ENCODE measurements at regions not wholly inside any gene's neighbourhood (a gene's known extent, or its start where the extent isn't known, plus 50 kb on each side); places are given as distances from the start of the nearest gene placed in this dataset.

DNA sequence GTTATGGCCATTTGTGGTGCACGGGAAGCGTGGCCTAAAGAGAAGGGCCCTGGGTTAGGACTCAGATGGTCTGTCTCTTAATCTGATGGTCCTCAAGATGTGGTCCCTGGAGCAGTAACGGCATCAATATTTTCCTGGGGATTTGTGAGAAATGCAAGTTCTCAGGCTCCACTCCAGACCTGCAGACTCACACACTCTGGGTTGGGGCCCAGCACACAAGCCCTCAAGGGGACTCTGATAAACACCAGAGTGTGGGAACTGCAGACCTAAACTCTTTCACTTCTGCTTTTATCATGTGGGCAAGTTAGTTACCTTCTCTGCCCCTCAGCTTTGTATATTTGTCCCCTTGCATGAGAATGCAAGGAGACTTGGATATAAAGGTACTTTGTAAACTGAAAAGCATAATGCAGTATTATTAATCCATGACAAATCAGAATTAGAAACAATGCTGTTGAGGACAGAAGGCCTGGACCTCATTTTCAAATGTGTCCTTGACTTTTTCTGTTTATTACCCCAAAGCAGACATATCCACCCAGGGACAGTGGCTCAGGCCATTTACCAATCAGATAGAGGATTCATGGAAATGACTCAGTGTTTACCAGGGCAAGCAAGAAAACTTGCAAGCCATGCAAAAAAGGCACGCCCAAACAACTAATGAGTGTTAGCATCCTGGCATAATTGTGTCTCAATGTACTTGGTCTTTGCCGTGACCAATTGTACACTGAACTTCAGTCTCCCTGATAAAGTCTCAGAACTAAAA lies 157.0 kb downstream of the ASCL1 start (continued):
- TF ChIP-seq, protein P1, sequence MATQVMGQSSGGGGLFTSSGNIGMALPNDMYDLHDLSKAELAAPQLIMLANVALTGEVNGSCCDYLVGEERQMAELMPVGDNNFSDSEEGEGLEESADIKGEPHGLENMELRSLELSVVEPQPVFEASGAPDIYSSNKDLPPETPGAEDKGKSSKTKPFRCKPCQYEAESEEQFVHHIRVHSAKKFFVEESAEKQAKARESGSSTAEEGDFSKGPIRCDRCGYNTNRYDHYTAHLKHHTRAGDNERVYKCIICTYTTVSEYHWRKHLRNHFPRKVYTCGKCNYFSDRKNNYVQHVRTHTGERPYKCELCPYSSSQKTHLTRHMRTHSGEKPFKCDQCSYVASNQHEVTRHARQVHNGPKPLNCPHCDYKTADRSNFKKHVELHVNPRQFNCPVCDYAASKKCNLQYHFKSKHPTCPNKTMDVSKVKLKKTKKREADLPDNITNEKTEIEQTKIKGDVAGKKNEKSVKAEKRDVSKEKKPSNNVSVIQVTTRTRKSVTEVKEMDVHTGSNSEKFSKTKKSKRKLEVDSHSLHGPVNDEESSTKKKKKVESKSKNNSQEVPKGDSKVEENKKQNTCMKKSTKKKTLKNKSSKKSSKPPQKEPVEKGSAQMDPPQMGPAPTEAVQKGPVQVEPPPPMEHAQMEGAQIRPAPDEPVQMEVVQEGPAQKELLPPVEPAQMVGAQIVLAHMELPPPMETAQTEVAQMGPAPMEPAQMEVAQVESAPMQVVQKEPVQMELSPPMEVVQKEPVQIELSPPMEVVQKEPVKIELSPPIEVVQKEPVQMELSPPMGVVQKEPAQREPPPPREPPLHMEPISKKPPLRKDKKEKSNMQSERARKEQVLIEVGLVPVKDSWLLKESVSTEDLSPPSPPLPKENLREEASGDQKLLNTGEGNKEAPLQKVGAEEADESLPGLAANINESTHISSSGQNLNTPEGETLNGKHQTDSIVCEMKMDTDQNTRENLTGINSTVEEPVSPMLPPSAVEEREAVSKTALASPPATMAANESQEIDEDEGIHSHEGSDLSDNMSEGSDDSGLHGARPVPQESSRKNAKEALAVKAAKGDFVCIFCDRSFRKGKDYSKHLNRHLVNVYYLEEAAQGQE (IDR thresholded peaks at IDR 0.05; ENCODE audit: low read depth) = no peak
- no peak for TF ChIP-seq RAD21 (IDR thresholded peaks at IDR 0.05; ENCODE audit: low read depth)
- no peak for TF ChIP-seq JUND (IDR thresholded peaks at IDR 0.05)
- no peak for TF ChIP-seq YY1 (IDR thresholded peaks at IDR 0.05; ENCODE audit: extremely low read depth, insufficient replicate concordance, low read depth, low read length)
- no peak for TF ChIP-seq ATF3 (IDR thresholded peaks at IDR 0.05)
- TF ChIP-seq EGR1 (IDR thresholded peaks at IDR 0.05; ENCODE audit: low read depth) = no peak

DNA sequence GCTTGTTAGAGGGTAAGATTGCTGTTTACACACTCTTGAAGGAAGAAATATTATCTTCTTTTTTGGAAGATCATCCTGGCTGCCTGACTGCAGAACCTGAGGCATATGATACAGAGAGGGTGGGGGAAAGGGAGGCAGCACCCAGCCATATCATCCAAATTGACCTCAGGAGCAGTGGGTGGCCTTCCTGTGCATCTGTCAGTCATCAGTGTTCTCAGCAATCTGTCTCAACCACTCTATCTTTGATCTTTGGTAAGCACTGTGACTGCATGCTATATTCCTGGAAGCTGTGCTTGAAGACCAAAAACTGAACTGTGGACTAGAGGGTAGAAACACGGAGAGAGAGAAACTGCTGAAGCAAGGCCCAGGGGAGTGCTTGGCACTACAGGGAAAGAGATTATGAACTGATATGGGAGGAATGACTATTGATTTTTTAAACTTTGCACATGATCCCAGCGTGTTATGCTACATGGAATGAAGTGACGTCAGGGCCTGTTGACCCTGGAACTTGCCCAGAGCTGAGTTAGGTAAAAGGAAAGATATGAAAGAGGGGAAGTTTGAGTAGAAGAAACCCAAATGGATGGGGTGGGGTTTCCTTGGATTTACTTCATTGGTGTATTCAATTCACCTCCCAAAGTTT lies 171.5 kb downstream of the ASCL1 start:
- no peaks in the 10 kb centered on the region for H3K9me2 ChIP-seq (ENCODE audit: insufficient read depth)
- CTCF ChIA-PET = no interaction called here
- no peaks in the 10 kb centered on the region for H3K79me2 ChIP-seq (ENCODE audit: insufficient read depth, low read length)
- intact Hi-C loops (cut with micrococcal nuclease) = no loop called here
- TF ChIP-seq JUND (IDR thresholded peaks at IDR 0.05) (no peak), SRF (IDR thresholded peaks at IDR 0.05; ENCODE audit: low read depth) (no peak), RAD21 (IDR thresholded peaks at IDR 0.05; ENCODE audit: low read depth) (no peak), SP1 (IDR thresholded peaks at IDR 0.05; ENCODE audit: low read depth) (no peak), POLR2AphosphoS5 (IDR thresholded peaks at IDR 0.05; ENCODE audit: low read depth, low read length) (no peak), YY1 (IDR thresholded peaks at IDR 0.05; ENCODE audit: extremely low read depth, insufficient replicate concordance, low read depth, low read length) (no peak), EZH2 (IDR thresholded peaks at IDR 0.05) (no peak), ZFX (IDR thresholded peaks at IDR 0.05) (no peak), SIN3A (IDR thresholded peaks at IDR 0.05; ENCODE audit: low read depth) (no peak), CEBPB (IDR thresholded peaks at IDR 0.05; ENCODE audit: low read depth) (no peak), CBX3 (IDR thresholded peaks at IDR 0.05; ENCODE audit: low read depth) (no peak)
- TF ChIP-seq, protein P2, sequence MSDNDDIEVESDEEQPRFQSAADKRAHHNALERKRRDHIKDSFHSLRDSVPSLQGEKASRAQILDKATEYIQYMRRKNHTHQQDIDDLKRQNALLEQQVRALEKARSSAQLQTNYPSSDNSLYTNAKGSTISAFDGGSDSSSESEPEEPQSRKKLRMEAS (IDR thresholded peaks at IDR 0.05) = no peak
- TF ChIP-seq, protein P1 (IDR thresholded peaks at IDR 0.05; ENCODE audit: low read depth) = no peak
- H3K4me3 ChIP-seq (replicated peaks in 1 of 2; ENCODE audit: low read depth in 1 of 2, low read length in 2 of 2) = no peak overlapping the region
- DNase-seq (ENCODE audit: low read depth, low spot score) (no peak), ATAC-seq (no peak)
- H3K36me3 ChIP-seq (ENCODE audit: control insufficient read depth in 1 of 2, insufficient read depth in 2 of 2, low read length in 2 of 2) = no peaks in the 10 kb centered on the region
- H3K4me1 ChIP-seq (ENCODE audit: control insufficient read depth in 1 of 2, insufficient read depth in 2 of 2, low read length in 2 of 2) = no peaks in the 10 kb centered on the region
- RAD21 ChIA-PET (ENCODE audit: low non-redundant PET in 1 of 2, low total read pairs in 2 of 2, uncharacterized antibody in 2 of 2, unreplicated experiment in 2 of 2) = no interaction called here
- no peak overlapping the region for H3K4me2 ChIP-seq (ENCODE audit: low read length)
- POLR2A ChIA-PET = no interaction called here
- H3K9me3 ChIP-seq (ENCODE audit: control insufficient read depth in 1 of 2, insufficient read depth in 1 of 2, low read depth in 1 of 2, low read length in 2 of 2) = no peaks in the 10 kb centered on the region
- no peak overlapping the region for H3K9ac ChIP-seq (ENCODE audit: low read length)
- peaks cover 4% of the 10 kb centered on the region; the same call in 1 of the 2 replicates for H3K27me3 ChIP-seq (ENCODE audit: insufficient read depth, low read length)
- H4K20me1 ChIP-seq (ENCODE audit: insufficient read depth) = no peaks in the 10 kb centered on the region
- no TSS peak for BruUV-seq (replicated peaks)
- no peak overlapping the region for H3K27ac ChIP-seq (ENCODE audit: low read depth, low read length)
- no peak overlapping the region for H2AFZ ChIP-seq (ENCODE audit: low read depth, low read length, poor library complexity, severe bottlenecking)

All from HCT116 (cell line).